RWPE2 (cell line): ENCODE measurements at regions not wholly inside any gene's neighbourhood (a gene's known extent, or its start where the extent isn't known, plus 50 kb on each side); places are given as distances from the start of the nearest gene placed in this dataset.

ENCODE experiments used
- ATAC-seq: fragments of 200-7000 bp; cut with Tn5 transposase; 3 replicates; pipeline ENCODE4 v1.9.1; 2021; ENCODE audit warnings: low read depth
- DNase-seq: peaks from one replicate; pipeline ENCODE4 v3.0.0-alpha.2; 2020; ENCODE audit warnings: low spot score
- H3K27ac ChIP-seq: fragments of 450-650 bp; 2 replicates; pipeline ENCODE4 v1.5.1; 2017; ENCODE audit warnings: mild to moderate bottlenecking; ENCODE audit not compliant: poor library complexity, severe bottlenecking
- H3K27me3 ChIP-seq: fragments of 250-450 bp; sonication (Bioruptor Pico); 2 replicates; pipeline ENCODE4 v1.5.1; 2021; ENCODE audit warnings: mild to moderate bottlenecking, moderate library complexity; ENCODE audit not compliant: insufficient read depth, poor library complexity, severe bottlenecking
- H3K36me3 ChIP-seq: fragments of 250-450 bp; sonication (Bioruptor Pico); 2 replicates; pipeline ENCODE4 v1.5.1; 2020; ENCODE audit warnings: low read depth, mild to moderate bottlenecking, moderate library complexity
- H3K4me1 ChIP-seq: fragments of 250-450 bp; sonication (Bioruptor Pico); 2 replicates; pipeline ENCODE4 v1.5.1; 2021; ENCODE audit warnings: mild to moderate bottlenecking, moderate library complexity; ENCODE audit not compliant: insufficient read depth, poor library complexity, severe bottlenecking
- H3K4me3 ChIP-seq: fragments of 250-450 bp; sonication (Bioruptor Pico); 2 replicates; pipeline ENCODE4 v1.5.1; 2021; ENCODE audit warnings: mild to moderate bottlenecking, moderate library complexity; ENCODE audit not compliant: severe bottlenecking
- H3K9me3 ChIP-seq: fragments of 250-450 bp; sonication (Bioruptor Pico); 2 replicates; pipeline ENCODE4 v1.5.1; 2021; ENCODE audit warnings: mild to moderate bottlenecking, moderate library complexity; ENCODE audit not compliant: severe bottlenecking
- CTCF ChIP-seq: fragments of 450-650 bp; IDR thresholded peaks from one replicate; pipeline ENCODE4 v1.5.1; 2017; ENCODE audit warnings: mild to moderate bottlenecking, moderate library complexity; ENCODE audit not compliant: poor library complexity, severe bottlenecking

- no peaks in the 10 kb centered on the region for H3K27me3 ChIP-seq
- TF ChIP-seq CTCF: no peak
- H3K9me3 ChIP-seq: no peaks in the 10 kb centered on the region
- DNase-seq (no peak), ATAC-seq (no peak)
- H3K4me3 ChIP-seq: no peak overlapping the region
- H3K27ac ChIP-seq: no peak overlapping the region
- no peaks in the 10 kb centered on the region for H3K4me1 ChIP-seq
- H3K36me3 ChIP-seq: no peaks in the 10 kb centered on the region
These were observed 50.2 kb upstream of the CDK1 start for GRCh38 chr10:60728056-60728455.

- Histone ChIP-seq H3K4me1 (no peaks in the 10 kb centered on the region), H3K9me3 (no peaks in the 10 kb centered on the region), H3K27me3 (no peaks in the 10 kb centered on the region), H3K4me3 (no peak overlapping the region), H3K36me3 (no peaks in the 10 kb centered on the region), H3K27ac (no peak overlapping the region)
- ATAC-seq: no peak
- TF ChIP-seq CTCF: no peak
- DNase-seq: no peak
These were observed 52.0 kb upstream of the CDK1 start for GRCh38 chr10:60726257-60726656.

GRCh38 chr10:60722623-60723022, 55.7 kb upstream of the CDK1 start:
- Histone ChIP-seq H3K4me3 (no peak overlapping the region), H3K36me3 (no peaks in the 10 kb centered on the region), H3K4me1 (peaks cover 7% of the 10 kb centered on the region), H3K9me3 (no peaks in the 10 kb centered on the region), H3K27me3 (no peaks in the 10 kb centered on the region), H3K27ac (no peak overlapping the region)
- no peak for DNase-seq
- TF ChIP-seq CTCF: no peak
- ATAC-seq: no peak

GRCh38 chr10:60719721-60720120, 58.6 kb upstream of the CDK1 start:
- Histone ChIP-seq H3K36me3 (no peaks in the 10 kb centered on the region), H3K4me1 (peaks cover 7% of the 10 kb centered on the region), H3K9me3 (no peaks in the 10 kb centered on the region), H3K4me3 (no peak overlapping the region), H3K27ac (no peak overlapping the region), H3K27me3 (no peaks in the 10 kb centered on the region)
- no peak for TF ChIP-seq CTCF
- ATAC-seq (no peak), DNase-seq (no peak)

- Histone ChIP-seq H3K27me3 (no peaks in the 10 kb centered on the region), H3K36me3 (no peaks in the 10 kb centered on the region), H3K4me1 (peaks cover 7% of the 10 kb centered on the region), H3K27ac (no peak overlapping the region), H3K9me3 (no peaks in the 10 kb centered on the region), H3K4me3 (no peak overlapping the region)
- no peak for DNase-seq
- TF ChIP-seq CTCF: no peak
- no peak for ATAC-seq
These were observed 59.4 kb upstream of the CDK1 start for GRCh38 chr10:60718886-60719285.
